Neural progenitor cell (in vitro differentiated cells): ENCODE measurements at regions not wholly inside any gene's neighbourhood (a gene's known extent, or its start where the extent isn't known, plus 50 kb on each side); places are given as distances from the start of the nearest gene placed in this dataset.

Experiments
- DNase-seq: peaks from one replicate; pipeline ENCODE4 v3.0.0-alpha.2; 2016; ENCODE audit warnings: low spot score
- H2AFZ ChIP-seq: fragments of 200-600 bp; sonication (generic); replicated peaks from 2 replicates; pipeline ENCODE4 v1.6.1; 2016; ENCODE audit warnings: antibody characterized with exemption
- H3F3A ChIP-seq: fragments of 200-600 bp; sonication (generic); 2 replicates; pipeline ENCODE4 v1.6.1; 2016; ENCODE audit warnings: antibody characterized with exemption, low read depth
- H3K27ac ChIP-seq: fragments of 200-600 bp; sonication (generic); 2 replicates; pipeline ENCODE4 v1.5.1; 2016; ENCODE audit warnings: mild to moderate bottlenecking
- H3K27me3 ChIP-seq: fragments of 200-600 bp; sonication (generic); 2 replicates; pipeline ENCODE4 v1.6.1; 2016; ENCODE audit warnings: mild to moderate bottlenecking, moderate library complexity
- H3K36me3 ChIP-seq: fragments of 200-600 bp; sonication (generic); 2 replicates; pipeline ENCODE4 v1.5.1; 2016
- H3K4me1 ChIP-seq: fragments of 200-600 bp; sonication (generic); 2 replicates; pipeline ENCODE4 v1.6.1; 2016; ENCODE audit warnings: mixed run types
- H3K4me2 ChIP-seq: fragments of 200-600 bp; sonication (generic); 2 replicates; pipeline ENCODE4 v1.6.1; 2016
- H3K4me3 ChIP-seq: fragments of 200-600 bp; sonication (generic); 2 replicates; pipeline ENCODE4 v1.5.1; 2016
- H3K79me2 ChIP-seq: fragments of 200-600 bp; sonication (generic); 2 replicates; pipeline ENCODE4 v1.6.1; 2016; ENCODE audit warnings: low read depth
- H3K9ac ChIP-seq: fragments of 200-600 bp; sonication (generic); 2 replicates; pipeline ENCODE4 v1.6.1; 2016
- H3K9me3 ChIP-seq: fragments of 200-600 bp; sonication (generic); 2 replicates; pipeline ENCODE4 v1.5.1; 2016; ENCODE audit warnings: low read depth
- H4K20me1 ChIP-seq: fragments of 200-600 bp; sonication (generic); 2 replicates; pipeline ENCODE4 v1.6.1; 2016; ENCODE audit warnings: low read depth
- H3K27ac Mint-ChIP-seq: 3 replicates; pipeline ENCODE4 v1.8.0; 2021; ENCODE audit warnings: mixed read lengths
- H3K27me3 Mint-ChIP-seq: 2 replicates; pipeline ENCODE4 v1.8.0; 2022; ENCODE audit warnings: low read depth, mild to moderate bottlenecking, inconsistent platforms, moderate library complexity, mixed read lengths; ENCODE audit not compliant: insufficient read depth
- H3K36me3 Mint-ChIP-seq: 3 replicates; pipeline ENCODE4 v1.8.0; 2021; ENCODE audit warnings: mixed read lengths
- H3K4me1 Mint-ChIP-seq: 3 replicates; pipeline ENCODE4 v1.8.0; 2021; ENCODE audit warnings: mixed read lengths
- H3K4me3 Mint-ChIP-seq: 3 replicates; pipeline ENCODE4 v1.8.0; 2021; ENCODE audit warnings: mild to moderate bottlenecking, moderate library complexity, mixed read lengths
- H3K9me3 Mint-ChIP-seq: 3 replicates; pipeline ENCODE4 v1.8.0; 2020; ENCODE audit warnings: mixed read lengths
- EZH2 ChIP-seq: fragments of 200-600 bp; sonication (generic); IDR thresholded peaks from 2 replicates; pipeline ENCODE4 v1.6.1; 2017; ENCODE audit warnings: antibody characterized with exemption, mild to moderate bottlenecking, moderate library complexity
- EZH2phosphoT487 ChIP-seq: fragments of 200-600 bp; sonication (generic); IDR thresholded peaks from 2 replicates; pipeline ENCODE4 v1.6.1; 2017; ENCODE audit warnings: antibody characterized with exemption
- TF ChIP-seq, protein P1 (sequence below): fragments of 200-600 bp; sonication (generic); IDR thresholded peaks from 2 replicates; pipeline ENCODE4 v1.5.1; 2017; ENCODE audit warnings: antibody characterized with exemption, mild to moderate bottlenecking

GRCh38 chr7:131087756-131088658 is 239.7 kb upstream of the MKLN1 start:
- TF ChIP-seq EZH2 = no peak
- TF ChIP-seq, protein P1, sequence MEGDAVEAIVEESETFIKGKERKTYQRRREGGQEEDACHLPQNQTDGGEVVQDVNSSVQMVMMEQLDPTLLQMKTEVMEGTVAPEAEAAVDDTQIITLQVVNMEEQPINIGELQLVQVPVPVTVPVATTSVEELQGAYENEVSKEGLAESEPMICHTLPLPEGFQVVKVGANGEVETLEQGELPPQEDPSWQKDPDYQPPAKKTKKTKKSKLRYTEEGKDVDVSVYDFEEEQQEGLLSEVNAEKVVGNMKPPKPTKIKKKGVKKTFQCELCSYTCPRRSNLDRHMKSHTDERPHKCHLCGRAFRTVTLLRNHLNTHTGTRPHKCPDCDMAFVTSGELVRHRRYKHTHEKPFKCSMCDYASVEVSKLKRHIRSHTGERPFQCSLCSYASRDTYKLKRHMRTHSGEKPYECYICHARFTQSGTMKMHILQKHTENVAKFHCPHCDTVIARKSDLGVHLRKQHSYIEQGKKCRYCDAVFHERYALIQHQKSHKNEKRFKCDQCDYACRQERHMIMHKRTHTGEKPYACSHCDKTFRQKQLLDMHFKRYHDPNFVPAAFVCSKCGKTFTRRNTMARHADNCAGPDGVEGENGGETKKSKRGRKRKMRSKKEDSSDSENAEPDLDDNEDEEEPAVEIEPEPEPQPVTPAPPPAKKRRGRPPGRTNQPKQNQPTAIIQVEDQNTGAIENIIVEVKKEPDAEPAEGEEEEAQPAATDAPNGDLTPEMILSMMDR = no peak
- TF ChIP-seq EZH2phosphoT487 = no peak
- Histone ChIP-seq H4K20me1 (no peaks in the 10 kb centered on the region), H2AFZ (no peak overlapping the region), H3K4me2 (no peak overlapping the region), H3K4me3 (no peak overlapping the region), H3K9me3 (no peaks in the 10 kb centered on the region), H3K79me2 (no peaks in the 10 kb centered on the region), H3K36me3 (no peaks in the 10 kb centered on the region), H3K9ac (no peak overlapping the region), H3F3A (no peaks in the 10 kb centered on the region), H3K27ac (no peak overlapping the region), H3K4me1 (peaks cover 6% of the 10 kb centered on the region), H3K27me3 (no peaks in the 10 kb centered on the region)
- H3K27ac Mint-ChIP-seq = no peak overlapping the region
- no peaks in the 10 kb centered on the region for H3K36me3 Mint-ChIP-seq
- H3K27me3 Mint-ChIP-seq = no peaks in the 10 kb centered on the region
- DNase-seq = no peak
- H3K9me3 Mint-ChIP-seq = no peaks in the 10 kb centered on the region
- no peak overlapping the region for H3K4me3 Mint-ChIP-seq
- H3K4me1 Mint-ChIP-seq = no peaks in the 10 kb centered on the region

- peaks cover 6% of the 10 kb centered on the region for H3K4me1 ChIP-seq
- no peak for DNase-seq
- no peak overlapping the region for H3K9ac ChIP-seq
- H2AFZ ChIP-seq = no peak overlapping the region
- Mint-ChIP-seq H3K36me3 (no peaks in the 10 kb centered on the region), H3K27me3 (no peaks in the 10 kb centered on the region), H3K4me3 (no peak overlapping the region), H3K9me3 (no peaks in the 10 kb centered on the region), H3K4me1 (no peaks in the 10 kb centered on the region), H3K27ac (no peak overlapping the region)
- no peak overlapping the region for H3K4me3 ChIP-seq
- TF ChIP-seq EZH2 = no peak
- no peak for TF ChIP-seq EZH2phosphoT487
- H3K9me3 ChIP-seq = no peaks in the 10 kb centered on the region
- no peaks in the 10 kb centered on the region for H3F3A ChIP-seq
- H3K27ac ChIP-seq = no peak overlapping the region
- H3K27me3 ChIP-seq = no peaks in the 10 kb centered on the region
- no peaks in the 10 kb centered on the region for H3K36me3 ChIP-seq
- H4K20me1 ChIP-seq = no peaks in the 10 kb centered on the region
- no peaks in the 10 kb centered on the region for H3K79me2 ChIP-seq
- H3K4me2 ChIP-seq = no peak overlapping the region
Observed at GRCh38 chr7:131090188-131090587, 237.5 kb upstream of the MKLN1 start.

DNA sequence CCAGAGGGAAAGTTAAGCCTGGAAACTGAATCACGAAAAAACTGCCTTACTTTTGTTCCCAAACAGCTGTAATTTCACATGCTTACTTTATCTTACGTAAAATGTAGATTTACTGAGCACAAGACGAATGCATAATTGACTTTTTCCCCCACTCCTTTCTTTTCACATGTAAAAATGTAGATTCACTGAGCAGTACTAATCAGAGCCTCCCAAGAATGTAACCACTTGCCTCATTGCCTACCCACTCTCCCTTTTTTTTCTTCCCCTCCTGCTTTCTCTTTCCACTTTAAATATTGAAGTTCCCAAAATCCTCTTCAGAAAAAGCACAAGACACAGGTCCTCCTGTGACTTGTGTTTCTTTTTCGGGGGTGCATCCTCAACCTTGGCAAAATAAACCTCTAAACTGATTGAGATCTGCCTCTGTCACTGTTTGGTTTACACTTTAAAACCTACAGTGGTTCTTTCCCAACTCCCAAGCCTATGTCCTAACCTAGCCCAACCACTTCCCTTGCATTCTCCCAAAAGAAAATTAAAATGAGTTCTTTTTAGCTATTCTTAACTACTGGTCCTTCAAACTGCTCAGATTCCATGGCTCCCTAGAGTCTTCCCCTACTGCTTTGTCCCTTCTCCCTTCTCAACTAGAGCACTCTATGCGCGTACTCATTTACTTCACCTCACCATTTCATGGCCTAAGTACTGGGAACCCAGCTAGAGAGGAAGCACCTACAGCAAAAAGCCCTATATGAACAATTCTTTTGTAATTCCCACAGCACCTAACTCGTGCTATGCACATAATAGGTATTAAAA is 236.6 kb upstream of the MKLN1 start:
- Histone ChIP-seq H3K36me3 (no peaks in the 10 kb centered on the region), H2AFZ (peak overlapping the region; percentile 27), H3K27me3 (no peaks in the 10 kb centered on the region), H3F3A (no peaks in the 10 kb centered on the region), H3K4me2 (no peak overlapping the region), H4K20me1 (no peaks in the 10 kb centered on the region), H3K27ac (no peak overlapping the region), H3K4me3 (no peak overlapping the region), H3K4me1 (peaks cover 6% of the 10 kb centered on the region), H3K9me3 (no peaks in the 10 kb centered on the region), H3K79me2 (no peaks in the 10 kb centered on the region), H3K9ac (no peak overlapping the region)
- TF ChIP-seq EZH2phosphoT487 (no peak), EZH2 (no peak)
- TF ChIP-seq, protein P1 = no peak
- no peak overlapping the region for H3K27ac Mint-ChIP-seq
- H3K36me3 Mint-ChIP-seq = no peaks in the 10 kb centered on the region
- no peaks in the 10 kb centered on the region for H3K27me3 Mint-ChIP-seq
- H3K4me3 Mint-ChIP-seq = no peak overlapping the region
- DNase-seq = no peak
- no peaks in the 10 kb centered on the region for H3K9me3 Mint-ChIP-seq
- no peaks in the 10 kb centered on the region for H3K4me1 Mint-ChIP-seq
